ENCODE measurements at regions not wholly inside any gene's neighbourhood (a gene's known extent, or its start where the extent isn't known, plus 50 kb on each side); places are given as distances from the start of the nearest gene placed in this dataset.

DNA sequence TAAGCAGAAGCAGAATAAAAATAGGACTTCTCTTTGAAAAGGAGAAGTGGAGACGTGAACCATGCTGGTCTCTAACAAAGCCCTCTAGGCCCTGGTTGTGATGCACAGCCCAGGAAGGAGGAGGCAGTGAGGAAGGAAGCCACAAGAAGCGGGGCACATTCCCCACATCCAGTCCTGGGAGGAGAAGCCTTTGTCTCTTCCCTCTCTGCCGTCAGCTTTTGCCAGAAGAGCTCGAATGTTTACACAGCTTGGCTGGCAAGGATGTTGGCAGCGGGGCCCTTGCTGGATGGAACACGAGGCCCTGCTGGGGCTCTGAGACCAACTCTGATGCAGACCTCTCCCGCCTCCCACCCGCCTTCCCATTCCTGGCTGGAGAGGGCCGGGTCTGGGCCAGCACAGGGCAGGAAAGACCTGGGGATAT, 91.3 kb downstream of the MAF start:
- TF ChIP-seq, protein P1, sequence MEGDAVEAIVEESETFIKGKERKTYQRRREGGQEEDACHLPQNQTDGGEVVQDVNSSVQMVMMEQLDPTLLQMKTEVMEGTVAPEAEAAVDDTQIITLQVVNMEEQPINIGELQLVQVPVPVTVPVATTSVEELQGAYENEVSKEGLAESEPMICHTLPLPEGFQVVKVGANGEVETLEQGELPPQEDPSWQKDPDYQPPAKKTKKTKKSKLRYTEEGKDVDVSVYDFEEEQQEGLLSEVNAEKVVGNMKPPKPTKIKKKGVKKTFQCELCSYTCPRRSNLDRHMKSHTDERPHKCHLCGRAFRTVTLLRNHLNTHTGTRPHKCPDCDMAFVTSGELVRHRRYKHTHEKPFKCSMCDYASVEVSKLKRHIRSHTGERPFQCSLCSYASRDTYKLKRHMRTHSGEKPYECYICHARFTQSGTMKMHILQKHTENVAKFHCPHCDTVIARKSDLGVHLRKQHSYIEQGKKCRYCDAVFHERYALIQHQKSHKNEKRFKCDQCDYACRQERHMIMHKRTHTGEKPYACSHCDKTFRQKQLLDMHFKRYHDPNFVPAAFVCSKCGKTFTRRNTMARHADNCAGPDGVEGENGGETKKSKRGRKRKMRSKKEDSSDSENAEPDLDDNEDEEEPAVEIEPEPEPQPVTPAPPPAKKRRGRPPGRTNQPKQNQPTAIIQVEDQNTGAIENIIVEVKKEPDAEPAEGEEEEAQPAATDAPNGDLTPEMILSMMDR (IDR thresholded peaks at IDR 0.05; ENCODE audit: poor library complexity), result no peak
- TF ChIP-seq EZH2 (IDR thresholded peaks at IDR 0.05; ENCODE audit: borderline replicate concordance), result no peak
